Keratinocyte (primary cell): ENCODE measurements at regions not wholly inside any gene's neighbourhood (a gene's known extent, or its start where the extent isn't known, plus 50 kb on each side); places are given as distances from the start of the nearest gene placed in this dataset.

Experiments used
- DNase-seq: peaks from one replicate; pipeline ENCODE4 v3.0.0-alpha.2; 2011; ENCODE audit warnings: low read depth, missing footprints, low spot score
- FAIRE-seq: peaks from 2 replicates; lab custom pipeline; 2011; peaks lifted over from hg19 to GRCh38; lab: Jason Lieb, UNC
- H2AFZ ChIP-seq: 2 replicates; pipeline ENCODE4 v1.6.0; 2012; ENCODE audit warnings: low read length, control low read depth, inconsistent platforms; ENCODE audit not compliant: control insufficient read depth
- H3K27ac ChIP-seq: 2 replicates; pipeline ENCODE4 v1.5.1; 2011; ENCODE audit warnings: low read length; ENCODE audit not compliant: control insufficient read depth, insufficient read depth
- H3K27me3 ChIP-seq: 3 replicates; pipeline ENCODE4 v1.6.0; 2011; ENCODE audit warnings: low read length; ENCODE audit not compliant: control insufficient read depth, insufficient read depth; ENCODE audit errors: extremely low read depth
- H3K36me3 ChIP-seq, 2 experiments: 2 replicates in 1 of 2; 3 replicates in 1 of 2; pipeline ENCODE4 v1.5.1; 2011; ENCODE audit warnings: low read length in 2 of 2, mild to moderate bottlenecking in 1 of 2; ENCODE audit not compliant: control insufficient read depth in 2 of 2, insufficient read depth in 2 of 2; ENCODE audit errors: extremely low read depth in 1 of 2
- H3K4me1 ChIP-seq: 3 replicates; pipeline ENCODE4 v1.5.1; 2011; ENCODE audit warnings: low read length; ENCODE audit not compliant: control insufficient read depth, insufficient read depth; ENCODE audit errors: extremely low read depth
- H3K4me2 ChIP-seq: 3 replicates; pipeline ENCODE4 v1.6.0; 2011; ENCODE audit warnings: low read depth, low read length; ENCODE audit not compliant: control insufficient read depth, insufficient read depth; ENCODE audit errors: extremely low read depth
- H3K4me3 ChIP-seq, 3 experiments: fragments of 200-600 bp in 1 of 3; sonication (generic) in 1 of 3; 2 replicates in 2 of 3; 3 replicates in 1 of 3; pipeline ENCODE4 v1.5.1; 2011 to 2016; ENCODE audit warnings: low read length in 3 of 3, mild to moderate bottlenecking in 3 of 3, control low read depth in 2 of 3, inconsistent platforms in 1 of 3, low read depth in 1 of 3, mixed read lengths in 1 of 3, mixed run types in 1 of 3, moderate library complexity in 1 of 3; ENCODE audit not compliant: control insufficient read depth in 2 of 3, insufficient read depth in 2 of 3; ENCODE audit errors: extremely low read depth in 1 of 3
- H3K79me2 ChIP-seq: 2 replicates; pipeline ENCODE4 v1.6.0; 2012; ENCODE audit warnings: low read length; ENCODE audit not compliant: control insufficient read depth, insufficient read depth
- H3K9ac ChIP-seq: 3 replicates; pipeline ENCODE4 v1.6.0; 2011; ENCODE audit warnings: low read length; ENCODE audit not compliant: control insufficient read depth, insufficient read depth; ENCODE audit errors: extremely low read depth
- H3K9me1 ChIP-seq: 3 replicates; pipeline ENCODE4 v1.6.0; 2011; ENCODE audit warnings: low read length; ENCODE audit not compliant: control insufficient read depth, insufficient read depth; ENCODE audit errors: extremely low read depth
- H3K9me3 ChIP-seq: 2 replicates; pipeline ENCODE4 v1.5.1; 2012; ENCODE audit warnings: low read depth, low read length; ENCODE audit not compliant: control insufficient read depth
- H4K20me1 ChIP-seq: 3 replicates; pipeline ENCODE4 v1.6.0; 2011; ENCODE audit warnings: low read length; ENCODE audit not compliant: control insufficient read depth, insufficient read depth; ENCODE audit errors: extremely low read depth
- CTCF ChIP-seq, 3 experiments: IDR thresholded peaks in 1 of 3; conservative IDR thresholded peaks in 1 of 3; optimal IDR thresholded peaks in 1 of 3; 2 replicates in 2 of 3; 3 replicates in 1 of 3; pipeline versions ENCODE3 to v1.5.1; 2011; ENCODE audit warnings: low read length in 3 of 3, mild to moderate bottlenecking in 3 of 3, moderate library complexity in 2 of 3, control low read depth in 1 of 3, inconsistent platforms in 1 of 3; ENCODE audit not compliant: insufficient read depth in 2 of 3; ENCODE audit errors: extremely low read depth in 1 of 3
- EZH2 ChIP-seq: IDR thresholded peaks from one replicate; pipeline ENCODE4 v1.6.1; 2012; ENCODE audit warnings: inconsistent platforms, mild to moderate bottlenecking, low read length, moderate library complexity
- dilution Hi-C: fragments of 300-500 bp; cut with MboI; formaldehyde crosslinking; loops from one replicate; pipeline ENCODE4 v1.7.0; 2020; ENCODE audit warnings: low sequenced_read_pairs; ENCODE audit not compliant: extremely low pct_ligation_motif_present

DNA sequence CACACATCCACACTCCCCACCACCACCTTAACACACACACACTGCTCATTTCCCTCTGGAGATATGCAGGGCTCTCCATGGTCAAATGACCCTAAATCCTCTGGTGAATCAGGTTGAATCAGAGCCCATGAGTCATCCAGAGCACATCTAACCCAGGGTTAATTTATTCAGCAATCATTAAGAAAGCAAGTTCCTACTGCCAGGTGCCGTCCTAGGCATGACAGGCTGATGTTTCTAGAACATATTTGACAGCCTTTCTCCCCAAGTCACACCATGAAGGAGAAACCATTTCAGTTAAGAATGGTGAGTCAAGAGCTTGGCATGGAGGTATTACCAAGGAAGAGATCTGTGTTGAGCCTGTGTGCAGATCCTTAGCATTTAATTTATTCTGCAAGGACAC lies 194.3 kb upstream of the CAMK1G start:
- H3K79me2 ChIP-seq: no peaks in the 10 kb centered on the region
- TF ChIP-seq CTCF (optimal IDR thresholded peaks at IDR 0.05 in 1 of 3, IDR thresholded peaks at IDR 0.05 in 1 of 3, conservative IDR thresholded peaks at IDR 0.05 in 1 of 3; ENCODE audit: extremely low read depth in 1 of 3, insufficient read depth in 2 of 3, low read length in 3 of 3) (no peak), EZH2 (no peak)
- DNase-seq (peak; percentile 95), FAIRE-seq (peak; percentile 99)
- no peaks in the 10 kb centered on the region for H3K27me3 ChIP-seq
- H2AFZ ChIP-seq: no peak overlapping the region
- no peaks in the 10 kb centered on the region for H3K9me1 ChIP-seq
- H3K9me3 ChIP-seq: no peaks in the 10 kb centered on the region
- peaks cover 63% of the 10 kb centered on the region for H3K4me1 ChIP-seq
- peak overlapping the region; percentile 98 for H3K27ac ChIP-seq
- no peaks in the 10 kb centered on the region for H3K36me3 ChIP-seq
- no peaks in the 10 kb centered on the region for H4K20me1 ChIP-seq
- H3K4me3 ChIP-seq: peak overlapping the region in 1 of 3 experiments; percentile 52
- peak overlapping the region; percentile 71 for H3K4me2 ChIP-seq
- dilution Hi-C loops: no loop called here
- peak overlapping the region; percentile 66 for H3K9ac ChIP-seq

DNA sequence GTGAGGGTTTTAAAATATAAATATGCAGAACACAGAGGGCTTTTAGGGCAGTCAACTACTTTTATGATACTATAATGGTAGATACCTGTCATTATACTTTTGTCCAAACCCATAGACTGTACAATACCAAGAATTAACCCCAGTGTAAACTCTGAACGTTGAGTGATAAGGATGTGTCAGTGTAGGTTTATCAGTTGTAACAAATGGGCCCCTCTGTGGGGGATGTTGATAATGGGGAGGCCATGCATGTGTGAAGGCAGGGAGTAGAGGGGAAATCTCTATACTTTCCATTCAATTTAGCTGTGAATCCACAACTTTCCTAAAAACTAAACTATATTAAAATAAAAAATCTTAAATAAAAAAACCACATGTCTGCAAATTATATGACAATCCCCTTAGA lies 193.5 kb upstream of the CAMK1G start:
- DNase-seq (no peak), FAIRE-seq (no peak)
- TF ChIP-seq EZH2 (no peak), CTCF (optimal IDR thresholded peaks at IDR 0.05 in 1 of 3, IDR thresholded peaks at IDR 0.05 in 1 of 3, conservative IDR thresholded peaks at IDR 0.05 in 1 of 3; ENCODE audit: extremely low read depth in 1 of 3, insufficient read depth in 2 of 3, low read length in 3 of 3) (no peak)

More for the DNA sequence above, 193.5 kb upstream of the CAMK1G start:
- H2AFZ ChIP-seq: no peak overlapping the region
- H3K4me1 ChIP-seq: peaks cover 61% of the 10 kb centered on the region
- H3K4me2 ChIP-seq: peak overlapping the region; percentile 53
- H3K79me2 ChIP-seq: no peaks in the 10 kb centered on the region
- no peaks in the 10 kb centered on the region for H3K36me3 ChIP-seq
- peak overlapping the region; percentile 98 for H3K27ac ChIP-seq
- H4K20me1 ChIP-seq: no peaks in the 10 kb centered on the region
- H3K9ac ChIP-seq: no peak overlapping the region
- no peaks in the 10 kb centered on the region for H3K9me1 ChIP-seq
- H3K27me3 ChIP-seq: no peaks in the 10 kb centered on the region
- no peak overlapping the region for H3K4me3 ChIP-seq
- H3K9me3 ChIP-seq: no peaks in the 10 kb centered on the region
- dilution Hi-C loops: no loop called here
